GM21367 (cell line): ENCODE measurements at regions not wholly inside any gene's neighbourhood (a gene's known extent, or its start where the extent isn't known, plus 50 kb on each side); places are given as distances from the start of the nearest gene placed in this dataset.

Experiments
- ATAC-seq: cut with Tn5 transposase; IDR thresholded peaks from one replicate; pipeline ENCODE4 v1.9.1; 2021; ENCODE audit not compliant: unreplicated experiment

DNA sequence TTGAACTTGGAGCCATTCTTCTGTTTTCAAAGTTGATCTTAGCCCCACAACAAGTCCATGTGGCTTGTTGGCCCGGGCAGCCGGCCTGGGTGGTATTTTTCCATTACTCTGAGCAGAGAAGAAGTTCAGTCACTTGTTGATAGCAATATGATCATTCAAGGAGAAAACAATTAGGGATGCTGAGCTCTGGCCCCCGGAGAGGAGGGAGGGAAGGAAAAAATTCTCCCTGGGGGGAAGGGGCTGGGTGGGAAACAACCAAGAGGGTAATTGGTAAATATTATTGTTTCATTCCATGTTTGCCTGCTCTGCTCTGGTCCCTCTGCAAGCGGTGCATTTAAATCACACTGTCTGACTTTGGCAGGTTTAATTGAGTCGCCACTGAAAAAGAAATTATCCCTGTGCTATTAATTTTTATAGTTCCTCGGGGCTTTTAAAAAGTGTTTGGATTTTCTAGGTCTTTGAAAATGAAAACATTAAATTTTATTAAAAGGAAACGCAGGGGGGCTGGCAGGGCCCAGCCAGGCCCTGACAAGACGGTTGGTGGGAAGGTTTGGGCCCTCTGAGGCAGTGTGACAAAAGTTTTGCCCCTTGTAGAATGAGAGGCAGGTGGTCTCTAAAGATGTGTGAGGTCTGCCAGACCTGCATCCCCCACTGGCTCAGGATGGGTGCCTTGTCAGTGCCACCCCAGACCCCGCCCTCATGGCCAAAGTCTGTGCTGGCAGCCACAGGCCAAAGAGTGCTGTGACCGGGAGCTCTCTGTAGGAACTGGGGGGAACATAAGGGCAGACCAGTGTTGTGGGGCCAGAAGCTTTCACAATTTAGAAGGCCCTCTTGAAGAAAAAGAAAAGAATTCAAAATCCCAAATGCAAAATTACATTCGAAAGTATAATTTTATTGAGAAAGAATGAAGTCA, 52.5 kb upstream of the SLC14A2 start:
- ATAC-seq, result no peak

- ATAC-seq, result no peak
Measured at GRCh38 chr18:45565280-45565970, 49.9 kb upstream of the SLC14A2 start.
